ENCODE measurements at regions not wholly inside any gene's neighbourhood (a gene's known extent, or its start where the extent isn't known, plus 50 kb on each side); places are given as distances from the start of the nearest gene placed in this dataset.

DNA sequence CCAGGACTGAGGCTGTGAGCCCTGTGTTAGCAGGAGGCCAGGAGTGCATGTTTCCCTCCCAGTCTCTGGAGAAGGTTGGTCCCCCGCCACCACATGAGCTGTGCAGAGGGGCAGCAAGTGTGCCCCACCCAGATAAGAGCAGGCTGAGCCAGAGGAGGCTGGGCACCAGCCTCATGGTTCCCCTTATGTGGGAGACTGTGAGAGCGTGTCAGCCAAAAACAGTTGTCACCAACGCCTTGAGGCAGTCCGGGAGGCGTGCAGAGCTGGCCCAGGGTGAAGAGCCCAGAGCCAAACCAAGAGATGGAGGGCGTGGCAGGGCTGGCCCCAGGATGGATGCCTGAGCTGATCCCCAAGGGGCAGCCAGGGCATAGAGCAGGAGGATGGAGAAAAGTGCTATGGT is 128.7 kb upstream of the GLI2 start:
- DNase-seq (ENCODE audit: low spot score): no peak

DNA sequence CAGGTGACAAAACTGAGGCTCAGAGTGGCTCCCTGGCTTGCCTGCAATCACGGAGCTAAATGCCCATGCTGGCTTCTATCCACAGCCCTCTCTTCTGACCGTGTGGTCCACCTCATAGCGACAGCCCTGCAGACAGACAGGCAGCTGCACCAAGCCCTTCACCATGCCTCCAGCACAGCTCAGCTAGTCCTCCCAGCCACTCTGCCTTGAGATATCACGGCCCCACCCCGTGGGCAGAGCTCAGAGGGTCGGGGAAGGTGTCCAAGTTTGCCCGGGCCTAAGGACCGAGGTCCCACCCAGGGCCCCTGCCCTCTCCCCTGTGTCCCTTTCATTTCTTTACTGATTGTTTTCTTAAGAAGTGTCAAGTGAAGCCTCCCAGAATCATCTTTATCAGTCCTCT is 128.2 kb upstream of the GLI2 start:
- DNase-seq (ENCODE audit: low spot score): no peak

DNA sequence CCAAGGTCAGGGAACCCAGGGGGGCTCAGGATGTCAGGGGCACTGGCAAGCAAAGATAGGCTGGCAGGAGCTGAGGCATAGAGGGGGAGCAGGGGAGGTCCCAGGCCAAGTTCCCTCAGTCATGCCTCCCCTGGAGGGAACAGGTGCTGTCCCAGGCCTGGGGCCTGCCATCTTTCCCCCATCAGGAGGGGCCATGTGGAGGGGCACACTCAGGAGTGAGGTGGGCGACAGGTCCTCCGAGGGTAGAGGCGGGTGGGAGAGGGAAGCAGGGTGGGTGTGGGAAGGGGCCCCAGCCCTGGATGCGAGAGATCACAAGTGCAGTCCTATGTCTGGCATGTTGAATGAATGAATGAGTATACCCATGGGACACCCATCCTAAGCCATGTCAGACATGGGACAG is 127.7 kb upstream of the GLI2 start:
- DNase-seq (ENCODE audit: low spot score): no peak

DNA sequence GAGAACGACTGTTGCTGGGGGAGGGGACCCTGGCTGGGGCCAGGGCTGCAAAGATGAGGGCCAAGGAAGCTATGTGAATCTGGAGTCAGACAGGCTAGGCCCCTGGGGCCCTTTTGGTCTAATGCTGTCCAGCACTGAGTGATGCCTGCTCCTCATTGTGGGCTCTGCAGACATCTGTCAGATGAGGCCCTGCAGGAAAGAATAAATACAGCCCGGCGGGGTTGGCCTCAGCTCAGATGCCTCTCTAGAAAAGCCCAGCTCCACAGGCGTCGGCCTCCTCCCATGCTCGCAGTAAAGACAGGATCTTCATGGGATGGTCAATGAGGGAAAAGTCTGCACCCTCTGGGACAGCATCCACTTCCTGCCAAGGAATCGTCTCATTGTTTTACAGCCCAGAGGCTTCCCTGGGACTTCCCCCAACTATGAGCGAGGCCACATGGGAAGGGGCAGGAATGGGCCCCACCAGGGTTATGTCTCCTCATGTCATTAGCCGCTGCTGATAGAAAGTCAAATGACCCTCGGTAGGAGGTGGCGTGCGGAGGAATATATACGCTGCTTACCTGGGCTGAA is 125.8 kb upstream of the GLI2 start:
- DNase-seq (ENCODE audit: low spot score): no peak

DNA sequence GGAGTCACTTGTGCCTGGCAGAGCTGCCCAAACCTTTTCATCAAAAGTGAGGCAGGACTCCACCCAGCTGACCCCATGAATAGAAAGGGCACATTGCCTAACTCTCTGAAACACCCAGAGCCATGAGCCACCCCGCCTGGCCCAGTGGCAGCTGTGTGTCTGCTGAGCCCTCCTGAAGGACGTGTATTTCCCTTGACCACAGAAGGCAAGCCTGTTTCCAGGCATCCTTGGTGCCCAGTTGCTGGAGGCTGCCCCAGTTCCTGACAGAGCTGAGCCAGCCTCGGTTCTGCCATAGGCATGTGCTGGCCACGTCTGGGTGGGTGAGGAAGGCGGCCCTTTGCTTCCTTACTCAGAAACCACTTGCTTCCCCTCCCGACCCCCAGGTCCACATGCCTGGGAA is 124.7 kb upstream of the GLI2 start:
- no peak for DNase-seq (ENCODE audit: low spot score)

DNA sequence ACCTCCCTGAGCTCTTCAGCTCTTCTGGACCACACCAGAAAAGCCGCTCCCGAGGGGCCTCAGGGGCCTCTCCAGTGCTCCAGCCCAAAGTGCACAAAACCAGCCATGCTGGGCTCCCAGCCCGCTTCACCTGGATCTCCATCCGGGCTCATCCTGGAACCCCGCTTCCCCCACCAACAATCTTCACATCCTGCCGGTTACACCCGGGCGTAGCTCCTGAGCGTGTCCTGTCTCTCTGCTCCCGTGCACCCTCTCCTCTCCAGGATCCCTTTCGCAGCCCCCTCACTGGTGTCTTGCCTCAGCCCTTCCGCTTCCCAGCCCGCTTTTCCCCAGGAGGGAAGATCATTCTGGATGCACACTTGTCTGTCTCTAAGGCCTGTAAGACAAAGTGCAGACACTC is 123.7 kb upstream of the GLI2 start:
- no peak for DNase-seq (ENCODE audit: low spot score)

DNA sequence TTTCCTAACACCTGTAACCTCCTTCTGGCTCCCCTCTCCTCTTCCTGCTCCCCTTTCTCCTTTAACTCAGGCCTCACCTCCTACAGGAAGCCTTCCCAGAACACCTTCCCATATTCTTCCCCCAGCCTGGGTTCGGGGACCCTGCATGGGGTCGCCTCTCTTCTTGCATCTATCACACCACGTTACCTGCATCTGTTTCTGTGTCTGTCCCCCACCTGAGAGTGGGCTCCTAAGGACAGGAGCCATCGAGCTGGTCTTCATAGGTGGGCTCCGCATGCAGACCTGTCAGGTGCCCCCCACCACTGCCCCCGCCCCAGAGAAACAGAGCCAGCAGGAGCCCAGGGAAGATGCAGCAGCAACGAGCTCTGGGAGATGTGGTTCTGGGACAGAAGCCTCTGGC is 123.2 kb upstream of the GLI2 start:
- DNase-seq (ENCODE audit: low spot score): no peak

DNA sequence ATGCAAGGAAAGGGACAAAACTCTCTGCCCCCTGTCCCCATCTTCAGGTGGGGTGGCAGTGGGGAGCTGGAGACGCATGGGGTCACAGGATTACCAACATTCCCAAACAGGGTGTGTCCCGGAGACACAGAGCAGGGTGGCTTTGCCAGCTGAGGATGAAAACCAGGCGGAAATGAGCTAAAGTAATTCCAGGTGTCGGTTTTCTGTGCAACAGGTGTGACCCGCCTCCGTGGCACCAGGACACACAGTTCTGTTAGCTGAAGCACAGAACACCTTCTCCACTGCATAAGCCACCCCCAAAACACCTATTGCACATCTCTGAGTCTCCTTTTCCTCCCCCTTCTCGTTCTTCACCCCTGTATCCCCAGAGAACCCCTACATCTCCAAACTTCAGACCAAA is 122.7 kb upstream of the GLI2 start:
- no peak for DNase-seq (ENCODE audit: low spot score)

DNA sequence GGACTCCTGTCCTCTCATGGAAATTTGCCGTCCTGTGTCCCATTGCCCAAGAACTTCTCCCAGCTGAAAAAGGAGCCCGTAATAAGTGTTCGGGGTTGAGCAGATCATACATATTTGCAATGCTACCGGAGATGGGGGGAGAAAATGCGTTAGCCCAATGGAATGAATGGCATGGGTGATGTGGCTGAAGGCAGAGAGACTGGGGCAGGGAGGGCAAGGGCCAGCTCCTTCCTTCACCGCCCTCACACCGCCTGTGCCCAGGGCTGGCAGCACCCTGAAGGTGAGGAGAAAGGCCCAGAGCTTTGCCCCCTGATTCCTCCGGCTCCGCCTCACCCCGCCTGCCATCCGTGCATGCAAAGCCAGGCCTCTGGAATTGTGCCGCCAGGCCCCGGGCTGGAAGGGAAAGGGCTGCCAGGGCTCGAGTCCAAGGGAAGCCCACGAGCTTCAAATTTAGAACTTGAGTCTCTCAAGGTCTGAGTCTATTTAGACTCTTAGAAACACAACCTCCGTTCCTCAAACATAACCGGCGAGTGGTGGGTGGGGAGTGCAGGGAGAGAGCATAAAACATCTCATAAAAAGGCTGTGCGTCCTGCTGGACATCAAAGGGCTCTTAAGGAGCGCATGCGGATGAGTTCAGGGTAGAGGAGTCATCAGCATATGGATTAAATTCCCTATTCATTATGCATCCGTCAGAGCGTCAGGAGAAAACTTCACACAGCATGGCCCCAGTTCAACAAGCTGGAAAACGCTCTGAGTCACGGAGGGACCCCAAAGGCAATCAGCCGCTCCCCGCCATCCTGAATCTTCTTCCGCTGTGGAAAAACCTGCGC is 121.7 kb upstream of the GLI2 start:
- no peak for DNase-seq (ENCODE audit: low spot score)

DNA sequence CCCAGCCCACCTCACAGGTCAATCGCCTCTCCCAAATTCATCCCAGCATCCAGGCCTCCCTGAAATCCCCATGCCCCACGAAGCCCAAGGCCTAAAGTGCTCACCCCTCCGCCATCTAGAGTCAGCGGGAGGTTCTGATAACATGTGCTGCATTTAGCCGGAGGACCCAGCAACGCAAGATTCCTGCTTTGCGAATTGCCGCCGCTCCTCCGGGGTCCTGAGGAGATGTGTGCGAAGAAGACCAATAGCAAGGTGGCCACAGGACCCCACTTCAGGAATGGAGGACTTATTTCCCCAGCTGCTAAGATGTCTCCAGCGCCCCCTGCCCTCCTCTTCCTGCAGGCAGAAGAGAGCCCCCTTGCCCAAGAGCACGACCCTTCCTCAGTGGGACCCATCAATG is 120.8 kb upstream of the GLI2 start:
- DNase-seq (ENCODE audit: low spot score): no peak

DNA sequence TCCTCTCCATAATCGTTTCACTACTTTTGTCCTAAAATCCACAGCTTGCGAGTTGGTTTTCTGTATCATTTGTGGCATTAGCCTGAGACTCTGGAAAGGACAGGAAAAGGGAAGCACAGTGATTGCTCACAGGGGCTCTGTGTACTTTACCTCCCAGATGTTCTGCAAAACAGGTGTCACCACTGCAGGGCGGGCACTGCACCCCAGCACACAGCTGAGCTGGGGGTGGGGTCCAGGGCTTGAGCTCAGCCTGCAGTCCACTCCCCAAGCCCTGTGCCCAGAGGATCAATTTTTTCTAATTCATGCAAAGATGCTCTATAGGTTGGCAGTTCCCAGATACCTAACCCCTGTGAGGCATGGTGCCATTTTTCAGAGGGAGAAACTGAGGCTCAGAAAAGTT is 119.4 kb upstream of the GLI2 start:
- DNase-seq (ENCODE audit: low spot score): no peak

DNA sequence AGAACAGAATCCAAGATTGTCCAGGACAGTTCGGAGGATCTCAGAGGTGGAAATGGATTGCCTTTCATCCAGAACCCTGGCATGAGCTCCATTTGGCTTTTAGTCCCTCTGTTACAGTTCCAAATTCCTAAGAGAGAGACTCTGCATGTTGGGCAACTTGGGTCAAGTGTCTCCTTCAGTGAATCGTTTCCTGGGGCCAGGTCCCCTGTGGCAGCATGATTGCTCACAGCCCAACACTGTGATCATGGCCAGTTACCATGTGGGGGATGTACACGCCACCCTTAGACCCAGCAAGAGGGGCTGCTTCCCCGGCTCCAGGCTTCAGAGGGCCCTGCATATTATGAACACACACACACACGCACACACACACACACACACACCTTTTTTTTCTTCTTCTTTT is 118.6 kb upstream of the GLI2 start:
- DNase-seq (ENCODE audit: low spot score): no peak

DNA sequence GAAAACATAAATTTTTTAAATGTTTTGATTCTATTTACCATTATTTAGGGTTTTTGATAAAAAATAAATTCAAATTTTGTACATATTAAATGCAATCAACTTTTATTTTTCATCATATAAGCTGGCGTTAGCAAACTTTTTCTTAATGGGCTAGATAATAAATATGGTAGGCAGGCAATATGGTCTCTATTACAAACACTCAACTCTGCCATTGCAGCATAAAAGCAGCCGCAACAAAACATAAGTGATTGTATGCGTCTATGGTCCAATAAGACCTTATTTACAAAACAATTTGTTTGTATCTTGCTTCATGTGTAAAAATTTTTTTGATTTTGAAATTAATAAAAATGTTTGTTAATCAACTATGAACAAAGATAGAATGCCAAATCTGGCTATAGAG is 116.8 kb upstream of the GLI2 start:
- no peak for DNase-seq (ENCODE audit: low spot score)

DNA sequence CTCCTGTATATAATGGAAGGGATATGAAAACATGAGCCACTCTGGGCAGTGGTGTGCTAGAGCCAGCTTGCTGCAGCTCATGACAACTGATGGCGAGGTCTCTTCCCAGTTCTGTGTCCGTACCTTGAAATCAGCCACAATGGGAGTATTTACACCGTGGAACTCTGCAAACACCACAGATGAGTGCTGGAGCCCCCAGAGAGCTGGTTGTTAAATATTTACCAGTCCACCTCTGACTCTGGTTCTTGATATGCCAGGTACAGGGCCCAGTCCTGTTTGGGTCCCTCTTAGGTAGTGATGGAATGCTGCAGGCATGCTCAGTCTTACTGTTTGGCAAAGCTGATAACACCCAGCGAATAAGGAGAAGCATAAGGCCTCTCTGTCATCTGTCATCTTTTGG is 116.1 kb upstream of the GLI2 start:
- DNase-seq (ENCODE audit: low spot score): no peak

DNA sequence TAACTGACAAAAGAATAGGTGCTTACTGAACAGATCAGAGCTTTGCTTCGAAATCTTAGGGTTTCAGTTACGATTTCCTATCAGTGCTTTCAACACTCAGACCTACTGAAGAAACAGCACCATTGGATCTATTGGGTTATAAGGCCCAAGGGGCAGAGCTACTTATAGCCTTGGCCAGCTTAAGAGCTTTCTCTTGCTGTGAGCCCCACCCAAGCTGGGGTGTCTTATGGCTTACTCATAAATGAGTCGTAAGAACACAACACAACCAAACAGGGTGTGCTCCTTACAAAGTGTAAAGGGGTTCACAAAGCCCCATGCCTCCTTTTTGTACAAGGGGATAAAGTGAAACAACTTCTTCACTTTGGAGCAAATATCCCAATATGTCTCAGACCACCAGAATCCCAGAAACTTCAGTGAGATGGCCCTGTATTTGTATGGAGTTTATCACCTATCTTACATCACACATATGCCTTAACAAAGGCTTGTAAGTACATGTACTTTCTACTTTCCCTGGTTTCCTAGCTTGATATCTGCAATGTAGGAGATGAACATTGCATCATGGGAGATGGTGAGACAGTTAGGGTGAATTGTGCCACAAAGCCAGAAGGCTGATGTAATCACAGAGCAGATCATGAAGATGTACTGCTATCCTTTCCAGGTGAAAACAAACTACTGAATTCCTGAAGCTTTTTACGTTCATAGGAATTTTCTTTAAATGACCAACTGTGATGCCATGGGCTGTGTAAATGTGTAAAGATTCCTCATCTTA is 115.5 kb upstream of the GLI2 start:
- DNase-seq (ENCODE audit: low spot score): no peak

DNA sequence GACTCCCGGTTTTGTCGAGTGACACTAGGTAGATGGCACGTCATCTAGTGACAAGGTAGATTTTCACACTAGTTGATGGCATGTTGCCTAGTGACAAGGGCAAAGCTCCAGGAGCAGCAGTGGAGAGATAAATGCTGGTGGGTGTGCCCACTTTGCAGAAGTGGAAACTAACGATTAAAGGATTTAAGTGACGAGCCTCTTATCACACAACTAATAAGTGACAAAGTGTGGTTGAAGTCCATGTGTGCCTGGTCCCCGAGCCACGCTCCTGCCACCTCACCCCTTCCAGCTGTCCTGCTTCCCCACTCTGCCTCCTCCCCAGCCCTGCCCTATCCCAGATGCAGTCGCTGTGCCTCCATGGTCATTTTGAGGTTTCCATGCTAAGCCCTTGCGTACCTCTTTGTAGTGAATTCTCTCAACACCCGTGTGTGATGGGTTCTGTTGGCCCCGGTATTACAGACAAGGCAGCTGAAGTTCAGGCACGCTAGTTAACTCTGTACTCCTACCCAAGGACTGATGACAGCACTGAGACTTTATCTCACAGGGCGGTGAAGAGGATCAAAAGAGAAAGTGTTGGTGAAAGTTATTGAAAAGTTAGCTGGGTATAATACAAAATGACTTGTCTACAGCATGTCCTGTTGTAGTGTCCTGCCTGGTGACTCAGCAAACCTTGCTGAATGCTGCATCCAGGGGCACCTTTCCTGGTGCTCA is 113.4 kb upstream of the GLI2 start:
- no peak for DNase-seq (ENCODE audit: low spot score)

DNA sequence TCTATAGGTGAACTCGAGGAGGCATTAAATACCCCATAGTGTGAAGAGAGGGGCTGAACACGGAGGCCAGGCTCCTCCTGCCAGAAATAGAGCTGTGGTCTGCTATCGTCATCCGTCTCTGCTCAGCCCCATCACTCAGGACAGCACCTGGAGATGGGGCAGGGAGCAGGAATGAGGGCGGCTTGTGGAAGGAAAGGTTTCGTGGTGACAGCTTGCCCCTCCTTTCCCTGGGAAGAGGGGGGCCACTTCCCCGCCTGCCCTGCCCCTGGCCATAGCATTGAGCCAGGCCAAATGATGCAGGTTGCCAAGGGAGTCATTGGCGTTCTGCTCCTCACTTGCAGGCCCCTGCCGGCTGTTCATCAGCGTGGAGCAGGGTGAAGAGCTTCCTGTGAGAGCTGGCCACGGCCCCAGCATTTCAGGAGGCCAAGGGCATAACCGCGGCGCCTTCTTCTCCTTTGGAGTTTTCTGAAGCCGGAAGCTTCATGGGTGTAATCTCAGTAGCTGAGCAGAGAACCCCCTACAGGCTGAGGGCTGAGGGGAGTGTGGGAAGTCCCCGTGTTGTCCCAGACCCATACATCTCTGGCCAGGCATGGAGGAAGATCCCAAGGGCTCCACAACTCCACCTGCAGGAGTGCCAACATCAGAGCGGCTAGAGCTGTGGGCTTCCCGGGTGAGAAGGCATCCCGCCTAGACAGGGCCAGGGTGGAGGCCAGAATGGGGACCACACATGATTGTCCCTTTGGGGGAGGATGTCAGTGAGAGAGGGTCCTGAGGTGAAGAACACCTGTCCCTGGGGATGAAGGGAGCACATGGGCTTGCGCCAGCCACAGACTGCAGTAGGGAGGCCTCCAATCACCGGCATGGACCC is 112.5 kb upstream of the GLI2 start:
- peak; percentile 3 for DNase-seq (ENCODE audit: low spot score)

DNA sequence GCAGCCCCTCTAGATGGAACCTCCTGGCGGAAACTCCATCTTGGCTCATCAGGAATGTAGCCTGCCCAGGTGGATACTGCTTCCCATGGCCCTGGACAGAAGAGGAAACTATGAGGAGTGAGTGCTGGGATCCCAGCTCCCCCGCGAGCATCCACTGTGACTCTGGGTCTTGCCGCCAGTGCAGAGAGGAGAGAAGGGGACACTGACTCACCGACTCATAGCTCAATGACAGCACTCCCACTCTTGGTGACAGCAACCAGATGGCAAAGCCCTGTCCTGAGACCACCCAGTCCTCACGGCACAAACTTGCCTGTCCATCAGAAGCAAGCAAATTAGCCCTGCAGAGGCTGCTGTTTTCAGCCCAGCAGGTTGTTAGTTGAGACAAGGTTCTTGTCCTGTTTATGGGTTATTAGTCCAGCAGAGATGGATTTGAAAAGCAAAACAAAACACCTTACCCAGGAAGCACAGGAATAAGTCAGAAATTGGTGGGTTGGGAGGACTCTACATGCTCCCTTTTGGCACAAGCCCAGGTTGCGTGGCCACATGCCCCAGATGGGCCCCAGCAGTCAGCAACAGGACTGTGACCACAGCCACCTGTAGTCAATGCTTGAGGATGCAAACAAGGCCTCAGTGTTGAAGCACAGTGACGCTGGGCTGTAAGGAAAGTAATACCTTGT is 111.5 kb upstream of the GLI2 start:
- DNase-seq (ENCODE audit: low spot score): no peak

DNA sequence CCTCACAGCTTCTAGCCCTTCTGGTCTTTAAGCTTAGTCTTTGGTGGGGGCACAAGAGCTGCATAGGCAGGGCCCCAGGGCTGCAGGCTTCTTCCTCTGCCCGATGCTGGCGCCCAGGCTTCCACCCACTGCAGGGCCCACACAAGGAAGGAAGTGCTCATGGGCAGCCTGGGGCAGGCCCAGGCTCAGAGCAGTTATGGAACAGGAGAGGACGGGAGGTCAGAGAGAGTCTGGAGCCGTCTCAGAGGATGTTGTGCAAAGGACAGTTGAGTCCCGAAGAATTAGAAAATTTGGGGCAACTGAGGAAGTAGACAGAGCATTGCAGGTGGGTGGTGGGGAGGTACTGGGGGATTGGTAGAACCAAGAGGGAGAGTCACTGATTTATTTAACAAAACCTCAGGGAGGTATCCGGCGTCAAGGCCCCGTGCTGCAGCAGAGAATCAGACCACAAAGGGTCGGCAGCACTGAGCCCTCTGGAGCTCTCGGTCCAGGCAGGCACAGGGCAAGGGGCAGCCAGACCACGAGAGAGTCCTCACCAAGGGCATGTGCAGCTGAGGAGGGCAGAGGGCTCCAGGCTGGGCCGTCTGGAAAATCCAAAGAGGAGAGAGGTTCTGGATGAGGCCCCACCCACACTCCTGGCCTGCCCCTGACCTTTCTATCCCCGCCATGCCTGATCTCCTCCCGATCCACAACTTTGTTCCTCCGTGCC is 110.8 kb upstream of the GLI2 start:
- no peak for DNase-seq (ENCODE audit: low spot score)

DNA sequence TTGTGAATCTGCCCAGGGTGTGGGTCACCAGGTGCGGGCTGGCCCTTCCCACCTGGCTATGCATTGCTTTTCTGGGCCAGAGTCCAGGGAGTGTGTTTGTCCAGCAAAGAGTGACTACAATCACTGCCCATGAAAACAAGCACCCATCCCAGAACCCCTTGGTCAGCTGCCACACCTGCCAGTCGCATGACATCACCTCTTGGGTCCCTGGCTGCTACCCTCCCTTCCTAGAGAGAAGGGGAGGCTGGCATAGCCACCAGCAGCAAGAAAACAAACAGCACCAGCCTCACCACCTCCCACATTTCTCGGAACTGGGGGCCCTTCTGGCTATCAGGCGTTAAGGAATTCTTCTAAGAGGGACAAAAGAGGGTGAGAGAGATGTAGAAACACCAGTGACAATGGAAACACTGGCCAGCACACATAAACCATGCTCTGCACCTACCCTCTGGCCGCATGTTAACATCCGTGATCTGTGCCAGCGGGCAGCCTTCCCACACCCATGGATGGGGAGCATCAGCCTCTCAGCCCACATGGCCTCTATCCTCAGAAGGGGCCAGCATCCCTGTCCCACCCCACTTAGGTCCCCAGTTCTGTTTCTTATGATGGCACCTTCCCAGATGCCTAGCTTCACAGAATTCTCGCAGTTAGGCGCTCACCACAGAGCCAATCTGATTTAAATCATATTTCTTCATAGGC is 109.7 kb upstream of the GLI2 start:
- no peak for DNase-seq (ENCODE audit: low spot score)

All from cerebellar cortex (tissue), 1 donor.